Liver (tissue), 8 donors: ENCODE measurements at regions not wholly inside any gene's neighbourhood (a gene's known extent, or its start where the extent isn't known, plus 50 kb on each side); places are given as distances from the start of the nearest gene placed in this dataset.

Source experiments
- DNase-seq: peaks from one replicate; pipeline ENCODE4 v3.0.0-alpha.2; 2017; ENCODE audit warnings: low spot score
- H3K27ac ChIP-seq, 2 donors: one replicate each; pipeline ENCODE4 v1.7.0; 2013; ENCODE audit warnings: inconsistent platforms in 2 of 2, low read length in 2 of 2, control low read depth in 1 of 2, low read depth in 1 of 2, mild to moderate bottlenecking in 1 of 2
- H3K27me3 ChIP-seq, 4 donors: one replicate each; pipeline versions ENCODE4 v1.6.1 to v1.7.0; 2013; ENCODE audit warnings: low read length in 3 of 4, inconsistent platforms in 1 of 4, mild to moderate bottlenecking in 1 of 4, moderate library complexity in 1 of 4; ENCODE audit not compliant: control insufficient read depth in 4 of 4, insufficient read depth in 4 of 4
- H3K36me3 ChIP-seq, 4 donors: one replicate each; pipeline versions ENCODE4 v1.6.1 to v1.7.0; 2013; ENCODE audit warnings: low read length in 3 of 4, mild to moderate bottlenecking in 3 of 4, low read depth in 1 of 4, moderate library complexity in 1 of 4; ENCODE audit not compliant: control insufficient read depth in 4 of 4, insufficient read depth in 3 of 4
- H3K4me1 ChIP-seq, 4 donors: one replicate each; pipeline versions ENCODE4 v1.6.1 to v1.7.0; 2013; ENCODE audit warnings: low read length in 3 of 4, mild to moderate bottlenecking in 3 of 4, moderate library complexity in 1 of 4; ENCODE audit not compliant: control insufficient read depth in 4 of 4, insufficient read depth in 4 of 4
- H3K4me3 ChIP-seq, 3 donors: one replicate each; pipeline versions ENCODE4 v1.6.1 to v1.7.0; 2013; ENCODE audit warnings: low read length in 3 of 3, control low read depth in 1 of 3, low read depth in 1 of 3, mild to moderate bottlenecking in 1 of 3
- H3K9ac ChIP-seq, 2 donors: one replicate each; pipeline ENCODE4 v1.7.0; 2013; ENCODE audit warnings: low read length in 2 of 2, mild to moderate bottlenecking in 2 of 2, moderate library complexity in 2 of 2, control low read depth in 1 of 2, low read depth in 1 of 2
- H3K9me3 ChIP-seq, 4 donors: one replicate each; pipeline versions ENCODE4 v1.6.1 to v1.7.0; 2013; ENCODE audit warnings: low read length in 3 of 4; ENCODE audit not compliant: control insufficient read depth in 4 of 4
- FOXA1 ChIP-seq: IDR thresholded peaks from 2 replicates; pipeline ENCODE4 v1.6.1; 2016; ENCODE audit warnings: antibody characterized with exemption
- FOXA2 ChIP-seq: IDR thresholded peaks from 2 replicates; pipeline ENCODE4 v1.6.1; 2016; ENCODE audit warnings: antibody characterized with exemption
- GABPA ChIP-seq, 2 donors: IDR thresholded peaks in 1 of 2; conservative IDR thresholded peaks in 1 of 2; 2 replicates each; pipeline ENCODE4 v1.6.1; 2016; ENCODE audit warnings: antibody characterized with exemption in 2 of 2, mild to moderate bottlenecking in 1 of 2, moderate library complexity in 1 of 2
- HNF4A ChIP-seq, 2 donors: conservative IDR thresholded peaks; 2 replicates each; pipeline ENCODE4 v1.6.1; 2016; ENCODE audit warnings: antibody characterized with exemption in 2 of 2, mild to moderate bottlenecking in 2 of 2
- HNF4G ChIP-seq: IDR thresholded peaks from 2 replicates; pipeline ENCODE4 v1.6.1; 2016; ENCODE audit warnings: antibody characterized with exemption
- JUND ChIP-seq, 2 donors: IDR thresholded peaks; 2 replicates each; pipeline ENCODE4 v1.6.1; 2016; ENCODE audit warnings: antibody characterized with exemption in 2 of 2
- NR2F2 ChIP-seq: IDR thresholded peaks from 2 replicates; pipeline ENCODE4 v1.6.1; 2016; ENCODE audit warnings: antibody characterized with exemption
- RXRA ChIP-seq, 2 donors: IDR thresholded peaks; 2 replicates each; pipeline ENCODE4 v1.6.1; 2017 to 2018; ENCODE audit warnings: antibody characterized with exemption in 2 of 2, mild to moderate bottlenecking in 1 of 2
- TAF1 ChIP-seq: conservative IDR thresholded peaks from 2 replicates; pipeline ENCODE4 v1.6.1; 2016; ENCODE audit warnings: antibody characterized with exemption, mild to moderate bottlenecking
- YY1 ChIP-seq: IDR thresholded peaks from 2 replicates; pipeline ENCODE4 v1.6.1; 2016; ENCODE audit warnings: antibody characterized with exemption, mild to moderate bottlenecking
- WGBS: extraction: QIAGEN DNeasy Blood & Tissue Kit; methylation state at CpG from one replicate; pipeline ENCODE4 v1.1.7; 2013; 5-methylcytosine and 5-hydroxymethylcytosine counted together
- TF ChIP-seq, protein P1 (sequence below): IDR thresholded peaks from 2 replicates; pipeline ENCODE4 v1.6.1; 2016; ENCODE audit warnings: antibody characterized with exemption
- TF ChIP-seq, protein P2 (sequence below): fragments of 150-350 bp; IDR thresholded peaks from 2 replicates; pipeline ENCODE4 v1.5.1; 2017; ENCODE audit warnings: improper control_type of control experiment, low read depth, low read length; ENCODE audit not compliant: missing input control
- TF ChIP-seq, protein P3 (sequence below): IDR thresholded peaks from 2 replicates; pipeline ENCODE4 v1.6.1; 2016; ENCODE audit warnings: antibody characterized with exemption, mild to moderate bottlenecking
- TF ChIP-seq, protein P4 (sequence below): IDR thresholded peaks from 2 replicates; pipeline ENCODE4 v1.6.1; 2016; ENCODE audit warnings: antibody characterized with exemption
- donor health status: healthy.
- donor health status: healthy.
- donor health status: healthy.
- donor health status: healthy.
- donor health status: healthy.

DNA sequence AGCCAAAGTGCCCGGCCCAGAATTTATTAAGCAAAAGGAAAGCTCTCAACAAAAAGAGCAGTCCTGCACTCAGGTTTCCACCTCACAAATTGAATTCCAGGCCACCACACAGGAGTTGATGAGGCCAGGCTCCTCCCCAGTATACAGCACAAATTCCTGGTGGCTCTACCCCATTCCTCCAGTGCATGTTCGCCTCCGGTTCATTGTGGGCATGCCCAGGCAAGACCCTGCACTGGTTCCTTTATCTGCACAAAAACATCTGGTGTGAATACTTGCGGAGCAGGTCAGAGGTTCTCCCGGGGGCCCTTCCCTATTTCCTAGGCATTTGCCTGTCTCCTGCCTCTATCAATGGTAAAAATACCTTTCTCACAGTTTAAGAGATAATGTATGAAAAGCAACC, 195.2 kb upstream of the ANXA10 start:
- Histone ChIP-seq H3K9ac (no peak overlapping the region), H3K9me3 (no peaks in the 10 kb centered on the region), H3K4me3 (no peak overlapping the region), H3K36me3 (no peaks in the 10 kb centered on the region), H3K27me3 (no peaks in the 10 kb centered on the region), H3K27ac (no peak overlapping the region), H3K4me1 (no peaks in the 10 kb centered on the region)
- 42% methylated on average over 5 of the region's 5 CpGs for WGBS
- no peak for DNase-seq
- TF ChIP-seq NR2F2, result no peak
- no peak for TF ChIP-seq GABPA (IDR thresholded peaks at IDR 0.05 in 1 of 2, conservative IDR thresholded peaks at IDR 0.05 in 1 of 2)
- TF ChIP-seq, protein P1, sequence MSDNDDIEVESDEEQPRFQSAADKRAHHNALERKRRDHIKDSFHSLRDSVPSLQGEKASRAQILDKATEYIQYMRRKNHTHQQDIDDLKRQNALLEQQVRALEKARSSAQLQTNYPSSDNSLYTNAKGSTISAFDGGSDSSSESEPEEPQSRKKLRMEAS, result no peak
- no peak for TF ChIP-seq FOXA2

DNA sequence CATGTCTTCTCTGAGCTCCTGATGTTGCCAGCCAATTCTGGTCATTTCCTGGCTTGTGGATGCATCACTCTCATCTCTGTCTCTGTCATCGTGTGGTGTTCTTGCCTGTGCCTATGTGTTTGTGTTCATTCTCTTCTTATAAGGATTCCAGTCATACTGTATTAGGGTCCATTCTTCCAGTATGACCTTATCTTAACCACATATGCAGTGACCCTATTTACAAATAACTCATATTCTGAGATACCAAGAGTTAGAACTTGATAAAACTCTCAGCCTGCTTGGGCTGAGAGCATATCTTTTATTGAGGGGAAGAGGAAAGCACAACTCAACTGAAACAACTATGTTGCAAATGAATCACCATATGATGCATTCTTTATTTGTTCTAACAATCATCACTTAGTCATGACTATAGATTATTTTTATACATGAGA, 189.0 kb upstream of the ANXA10 start:
- Histone ChIP-seq H3K4me3 (no peak overlapping the region), H3K4me1 (no peaks in the 10 kb centered on the region), H3K9ac (no peak overlapping the region), H3K9me3 (no peaks in the 10 kb centered on the region), H3K27me3 (no peaks in the 10 kb centered on the region), H3K27ac (no peak overlapping the region), H3K36me3 (no peaks in the 10 kb centered on the region)
- TF ChIP-seq RXRA (IDR thresholded peaks at IDR 0.05) (no peak), TAF1 (no peak), HNF4A (conservative IDR thresholded peaks at IDR 0.05) (no peak), JUND (IDR thresholded peaks at IDR 0.05) (no peak), YY1 (no peak), GABPA (IDR thresholded peaks at IDR 0.05 in 1 of 2, conservative IDR thresholded peaks at IDR 0.05 in 1 of 2) (no peak), FOXA1 (no peak), HNF4G (no peak), FOXA2 (no peak)
- TF ChIP-seq, protein P2, sequence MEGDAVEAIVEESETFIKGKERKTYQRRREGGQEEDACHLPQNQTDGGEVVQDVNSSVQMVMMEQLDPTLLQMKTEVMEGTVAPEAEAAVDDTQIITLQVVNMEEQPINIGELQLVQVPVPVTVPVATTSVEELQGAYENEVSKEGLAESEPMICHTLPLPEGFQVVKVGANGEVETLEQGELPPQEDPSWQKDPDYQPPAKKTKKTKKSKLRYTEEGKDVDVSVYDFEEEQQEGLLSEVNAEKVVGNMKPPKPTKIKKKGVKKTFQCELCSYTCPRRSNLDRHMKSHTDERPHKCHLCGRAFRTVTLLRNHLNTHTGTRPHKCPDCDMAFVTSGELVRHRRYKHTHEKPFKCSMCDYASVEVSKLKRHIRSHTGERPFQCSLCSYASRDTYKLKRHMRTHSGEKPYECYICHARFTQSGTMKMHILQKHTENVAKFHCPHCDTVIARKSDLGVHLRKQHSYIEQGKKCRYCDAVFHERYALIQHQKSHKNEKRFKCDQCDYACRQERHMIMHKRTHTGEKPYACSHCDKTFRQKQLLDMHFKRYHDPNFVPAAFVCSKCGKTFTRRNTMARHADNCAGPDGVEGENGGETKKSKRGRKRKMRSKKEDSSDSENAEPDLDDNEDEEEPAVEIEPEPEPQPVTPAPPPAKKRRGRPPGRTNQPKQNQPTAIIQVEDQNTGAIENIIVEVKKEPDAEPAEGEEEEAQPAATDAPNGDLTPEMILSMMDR, result no peak
- TF ChIP-seq, protein P3, sequence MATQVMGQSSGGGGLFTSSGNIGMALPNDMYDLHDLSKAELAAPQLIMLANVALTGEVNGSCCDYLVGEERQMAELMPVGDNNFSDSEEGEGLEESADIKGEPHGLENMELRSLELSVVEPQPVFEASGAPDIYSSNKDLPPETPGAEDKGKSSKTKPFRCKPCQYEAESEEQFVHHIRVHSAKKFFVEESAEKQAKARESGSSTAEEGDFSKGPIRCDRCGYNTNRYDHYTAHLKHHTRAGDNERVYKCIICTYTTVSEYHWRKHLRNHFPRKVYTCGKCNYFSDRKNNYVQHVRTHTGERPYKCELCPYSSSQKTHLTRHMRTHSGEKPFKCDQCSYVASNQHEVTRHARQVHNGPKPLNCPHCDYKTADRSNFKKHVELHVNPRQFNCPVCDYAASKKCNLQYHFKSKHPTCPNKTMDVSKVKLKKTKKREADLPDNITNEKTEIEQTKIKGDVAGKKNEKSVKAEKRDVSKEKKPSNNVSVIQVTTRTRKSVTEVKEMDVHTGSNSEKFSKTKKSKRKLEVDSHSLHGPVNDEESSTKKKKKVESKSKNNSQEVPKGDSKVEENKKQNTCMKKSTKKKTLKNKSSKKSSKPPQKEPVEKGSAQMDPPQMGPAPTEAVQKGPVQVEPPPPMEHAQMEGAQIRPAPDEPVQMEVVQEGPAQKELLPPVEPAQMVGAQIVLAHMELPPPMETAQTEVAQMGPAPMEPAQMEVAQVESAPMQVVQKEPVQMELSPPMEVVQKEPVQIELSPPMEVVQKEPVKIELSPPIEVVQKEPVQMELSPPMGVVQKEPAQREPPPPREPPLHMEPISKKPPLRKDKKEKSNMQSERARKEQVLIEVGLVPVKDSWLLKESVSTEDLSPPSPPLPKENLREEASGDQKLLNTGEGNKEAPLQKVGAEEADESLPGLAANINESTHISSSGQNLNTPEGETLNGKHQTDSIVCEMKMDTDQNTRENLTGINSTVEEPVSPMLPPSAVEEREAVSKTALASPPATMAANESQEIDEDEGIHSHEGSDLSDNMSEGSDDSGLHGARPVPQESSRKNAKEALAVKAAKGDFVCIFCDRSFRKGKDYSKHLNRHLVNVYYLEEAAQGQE, result no peak
- TF ChIP-seq, protein P4, sequence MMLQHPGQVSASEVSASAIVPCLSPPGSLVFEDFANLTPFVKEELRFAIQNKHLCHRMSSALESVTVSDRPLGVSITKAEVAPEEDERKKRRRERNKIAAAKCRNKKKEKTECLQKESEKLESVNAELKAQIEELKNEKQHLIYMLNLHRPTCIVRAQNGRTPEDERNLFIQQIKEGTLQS, result no peak
- WGBS, result 24% methylated on average over 1 of the region's 1 CpG
- no peak for DNase-seq
